ENCODE measurements at regions not wholly inside any gene's neighbourhood (a gene's known extent, or its start where the extent isn't known, plus 50 kb on each side); places are given as distances from the start of the nearest gene placed in this dataset.
"Not testable (repeated sequence)": the region's sequence is repeated elsewhere in the genome, so short reads cannot be mapped to it uniquely, and the experiment has no call there.

DNA sequence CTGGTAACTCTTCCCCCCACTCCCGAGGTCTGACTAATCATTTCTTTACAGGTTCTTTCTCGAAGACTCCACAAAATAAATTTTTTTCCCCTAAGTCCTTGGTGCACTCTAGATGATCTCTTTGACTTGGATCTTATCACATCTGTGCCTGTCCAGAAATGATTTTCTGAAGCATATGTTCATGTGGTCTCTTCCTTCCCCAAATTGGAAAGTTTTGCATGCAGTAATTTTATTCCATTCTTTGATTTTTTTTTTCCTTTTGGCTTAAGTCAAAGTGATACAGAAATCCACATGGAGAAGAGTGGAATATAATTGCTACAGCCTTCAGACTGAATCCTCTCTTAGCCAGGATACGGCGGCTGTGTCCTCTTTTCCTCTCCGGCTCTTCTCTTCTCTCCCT, 213.3 kb downstream of the BMP4 start:
- Mint-ChIP-seq H3K27me3 (ENCODE audit: low read depth) (no peaks in the 10 kb centered on the region), H3K9me3 (no peaks in the 10 kb centered on the region), H3K4me1 (ENCODE audit: low read depth) (no peaks in the 10 kb centered on the region), H3K36me3 (ENCODE audit: low read depth) (no peaks in the 10 kb centered on the region), H3K4me3 (ENCODE audit: low read depth) (no peak overlapping the region), H3K27ac (no peak overlapping the region)
- DNase-seq (ENCODE audit: low spot score): no peak
- intact Hi-C loops (cut with micrococcal nuclease): no loop called here

- DNase-seq (ENCODE audit: low spot score): no peak
- Mint-ChIP-seq H3K36me3 (ENCODE audit: low read depth) (no peaks in the 10 kb centered on the region), H3K9me3 (no peaks in the 10 kb centered on the region), H3K4me3 (ENCODE audit: low read depth) (no peak overlapping the region), H3K4me1 (ENCODE audit: low read depth) (no peaks in the 10 kb centered on the region), H3K27ac (no peak overlapping the region), H3K27me3 (ENCODE audit: low read depth) (no peaks in the 10 kb centered on the region)
- intact Hi-C loops (cut with micrococcal nuclease): no loop called here
These were observed 214.4 kb downstream of the BMP4 start for GRCh38 chr14:53742233-53742620.

GRCh38 chr14:53741479-53742232, 215.0 kb downstream of the BMP4 start:
- Mint-ChIP-seq H3K27me3 (ENCODE audit: low read depth) (no peaks in the 10 kb centered on the region), H3K27ac (no peak overlapping the region)

GRCh38 chr14:53740570-53740969, 216.1 kb downstream of the BMP4 start:
- H3K36me3 Mint-ChIP-seq (ENCODE audit: low read depth): no peaks in the 10 kb centered on the region
- H3K27me3 Mint-ChIP-seq (ENCODE audit: low read depth): no peaks in the 10 kb centered on the region
- no peak overlapping the region for H3K4me3 Mint-ChIP-seq (ENCODE audit: low read depth)
- no peaks in the 10 kb centered on the region for H3K9me3 Mint-ChIP-seq
- DNase-seq (ENCODE audit: low spot score): no peak
- H3K27ac Mint-ChIP-seq: no peak overlapping the region
- H3K4me1 Mint-ChIP-seq (ENCODE audit: low read depth): no peaks in the 10 kb centered on the region
- intact Hi-C loops (cut with micrococcal nuclease): no loop called here

More at GRCh38 chr14:53741479-53742232, 215.0 kb downstream of the BMP4 start:
- H3K4me1 Mint-ChIP-seq (ENCODE audit: low read depth): no peaks in the 10 kb centered on the region
- no peak overlapping the region for H3K4me3 Mint-ChIP-seq (ENCODE audit: low read depth)
- no peaks in the 10 kb centered on the region for H3K9me3 Mint-ChIP-seq
- intact Hi-C loops (cut with micrococcal nuclease): no loop called here
- no peak for DNase-seq (ENCODE audit: low spot score)
- no peaks in the 10 kb centered on the region for H3K36me3 Mint-ChIP-seq (ENCODE audit: low read depth)

DNA sequence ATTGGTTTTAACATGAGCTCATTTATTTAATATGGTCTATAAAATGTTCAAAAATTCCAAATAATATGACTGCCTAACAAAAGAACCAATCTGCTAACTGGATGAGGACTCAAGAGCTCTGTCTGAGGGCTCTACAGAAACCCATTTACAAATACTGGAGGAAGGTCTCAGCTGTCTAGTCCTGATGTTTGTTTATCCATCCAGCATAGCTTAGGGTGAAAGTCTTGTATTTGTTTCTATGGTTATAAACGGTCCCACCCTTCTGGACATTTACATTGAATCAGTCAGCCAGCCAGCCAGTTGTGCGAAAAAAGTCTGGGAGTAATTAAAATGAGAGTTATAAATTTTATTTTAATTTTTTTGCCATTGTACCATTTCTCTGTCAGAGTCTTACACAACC, 220.7 kb downstream of the BMP4 start:
- no peak for DNase-seq (ENCODE audit: low spot score)
- no peaks in the 10 kb centered on the region for H3K27me3 Mint-ChIP-seq (ENCODE audit: low read depth)
- no peaks in the 10 kb centered on the region for H3K9me3 Mint-ChIP-seq
- no peak overlapping the region for H3K4me3 Mint-ChIP-seq (ENCODE audit: low read depth)
- intact Hi-C loops (cut with micrococcal nuclease): no loop called here
- H3K36me3 Mint-ChIP-seq (ENCODE audit: low read depth): no peaks in the 10 kb centered on the region
- H3K27ac Mint-ChIP-seq: no peak overlapping the region
- no peaks in the 10 kb centered on the region for H3K4me1 Mint-ChIP-seq (ENCODE audit: low read depth)

GRCh38 chr14:53723221-53723620, 233.4 kb downstream of the BMP4 start:
- Mint-ChIP-seq H3K4me1 (ENCODE audit: low read depth) (no peaks in the 10 kb centered on the region), H3K9me3 (peaks cover 4% of the 10 kb centered on the region), H3K27ac (no peak overlapping the region), H3K27me3 (ENCODE audit: low read depth) (no peaks in the 10 kb centered on the region), H3K4me3 (ENCODE audit: low read depth) (no peak overlapping the region), H3K36me3 (ENCODE audit: low read depth) (no peaks in the 10 kb centered on the region)
- intact Hi-C loops (cut with micrococcal nuclease): no loop called here
- no peak for DNase-seq (ENCODE audit: low spot score)

- no peak overlapping the region for H3K27ac Mint-ChIP-seq
These were observed 237.1 kb downstream of the BMP4 start for GRCh38 chr14:53719536-53719935.

DNA sequence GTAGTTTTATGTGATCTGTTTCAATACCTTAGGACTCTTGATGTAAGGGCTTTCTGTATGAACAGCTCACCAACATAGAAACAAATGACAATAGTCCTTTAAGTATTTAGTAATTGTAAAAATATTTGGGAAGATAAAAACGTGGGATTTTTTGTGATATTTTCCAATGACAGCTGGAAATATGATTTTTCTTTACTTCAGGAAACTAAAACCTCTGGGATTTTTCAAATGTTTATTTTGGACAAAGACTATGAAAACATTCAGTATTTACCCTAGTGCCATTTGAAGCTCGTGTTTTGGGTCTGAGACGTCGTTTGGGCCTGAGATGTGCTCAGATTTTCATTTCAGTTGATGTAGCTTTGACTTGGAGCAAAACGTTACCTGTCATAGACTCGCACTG, 240.0 kb downstream of the BMP4 start:
- Mint-ChIP-seq H3K27ac (no peak overlapping the region), H3K4me1 (ENCODE audit: low read depth) (no peaks in the 10 kb centered on the region), H3K4me3 (ENCODE audit: low read depth) (no peak overlapping the region), H3K36me3 (ENCODE audit: low read depth) (no peaks in the 10 kb centered on the region), H3K27me3 (ENCODE audit: low read depth) (no peaks in the 10 kb centered on the region), H3K9me3 (peaks cover 4% of the 10 kb centered on the region)
- DNase-seq (ENCODE audit: low spot score): no peak
- intact Hi-C loops (cut with micrococcal nuclease): no loop called here

More at GRCh38 chr14:53719536-53719935, 237.1 kb downstream of the BMP4 start:
- no peak overlapping the region for H3K4me3 Mint-ChIP-seq (ENCODE audit: low read depth)
- no peaks in the 10 kb centered on the region for H3K4me1 Mint-ChIP-seq (ENCODE audit: low read depth)
- no peaks in the 10 kb centered on the region for H3K36me3 Mint-ChIP-seq (ENCODE audit: low read depth)
- DNase-seq (ENCODE audit: low spot score): no peak
- intact Hi-C loops (cut with micrococcal nuclease): no loop called here
- H3K9me3 Mint-ChIP-seq: peaks cover 4% of the 10 kb centered on the region
- H3K27me3 Mint-ChIP-seq (ENCODE audit: low read depth): no peaks in the 10 kb centered on the region

GRCh38 chr14:53715193-53715721, 241.4 kb downstream of the BMP4 start:
- H3K4me3 Mint-ChIP-seq (ENCODE audit: low read depth): no peak overlapping the region
- no peak overlapping the region for H3K27ac Mint-ChIP-seq
- intact Hi-C loops (cut with micrococcal nuclease): no loop called here

DNA sequence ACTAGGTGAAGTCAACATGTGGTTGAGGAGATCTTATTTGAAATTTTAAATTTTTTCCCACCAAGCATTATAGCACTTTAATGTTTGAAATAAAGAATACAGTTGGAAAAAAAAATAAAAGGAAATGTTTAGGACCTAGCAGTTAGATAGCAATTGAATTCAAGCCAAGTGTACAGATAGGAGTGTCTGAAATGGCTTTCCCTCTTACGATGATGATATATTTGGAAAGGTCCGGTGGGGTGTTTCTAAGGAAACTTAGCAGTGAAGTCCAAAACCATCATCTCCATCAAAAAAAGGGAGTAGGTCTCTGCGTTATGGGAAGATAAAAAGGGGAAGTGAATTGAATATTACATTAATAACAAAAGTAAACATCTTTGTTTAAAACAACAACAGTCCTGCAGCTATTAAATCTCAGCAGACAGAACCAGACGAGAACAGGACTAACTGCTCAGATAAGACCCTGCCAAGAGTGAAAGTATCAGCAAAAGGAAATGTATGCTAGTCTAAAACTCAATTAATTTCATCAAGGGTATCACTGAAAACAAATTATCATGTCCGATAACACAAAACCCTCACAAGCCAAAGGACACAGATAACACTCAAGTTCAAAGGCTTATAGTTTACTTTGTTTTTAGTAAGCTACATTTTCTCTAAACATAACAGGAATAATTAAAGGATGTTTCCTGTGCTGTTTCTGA, 242.0 kb downstream of the BMP4 start:
- no peaks in the 10 kb centered on the region for H3K9me3 Mint-ChIP-seq
- DNase-seq (ENCODE audit: low spot score): no peak
- no peak overlapping the region for H3K4me3 Mint-ChIP-seq (ENCODE audit: low read depth)
- H3K27ac Mint-ChIP-seq: no peak overlapping the region
- no peaks in the 10 kb centered on the region for H3K4me1 Mint-ChIP-seq (ENCODE audit: low read depth)
- H3K36me3 Mint-ChIP-seq (ENCODE audit: low read depth): no peaks in the 10 kb centered on the region
- intact Hi-C loops (cut with micrococcal nuclease): no loop called here
- H3K27me3 Mint-ChIP-seq (ENCODE audit: low read depth): no peaks in the 10 kb centered on the region

More at GRCh38 chr14:53715193-53715721, 241.4 kb downstream of the BMP4 start:
- H3K9me3 Mint-ChIP-seq: no peaks in the 10 kb centered on the region
- H3K36me3 Mint-ChIP-seq (ENCODE audit: low read depth): no peaks in the 10 kb centered on the region
- DNase-seq (ENCODE audit: low spot score): no peak
- H3K4me1 Mint-ChIP-seq (ENCODE audit: low read depth): no peaks in the 10 kb centered on the region
- H3K27me3 Mint-ChIP-seq (ENCODE audit: low read depth): no peaks in the 10 kb centered on the region

GRCh38 chr14:53712901-53713300, 243.7 kb downstream of the BMP4 start:
- intact Hi-C loops (cut with micrococcal nuclease); H3K36me3 Mint-ChIP-seq (ENCODE audit: low read depth); H3K4me3 Mint-ChIP-seq (ENCODE audit: low read depth); H3K9me3 Mint-ChIP-seq; DNase-seq (ENCODE audit: low spot score); H3K27me3 Mint-ChIP-seq (ENCODE audit: low read depth); H3K27ac Mint-ChIP-seq; H3K4me1 Mint-ChIP-seq (ENCODE audit: low read depth): not testable (repeated sequence)

DNA sequence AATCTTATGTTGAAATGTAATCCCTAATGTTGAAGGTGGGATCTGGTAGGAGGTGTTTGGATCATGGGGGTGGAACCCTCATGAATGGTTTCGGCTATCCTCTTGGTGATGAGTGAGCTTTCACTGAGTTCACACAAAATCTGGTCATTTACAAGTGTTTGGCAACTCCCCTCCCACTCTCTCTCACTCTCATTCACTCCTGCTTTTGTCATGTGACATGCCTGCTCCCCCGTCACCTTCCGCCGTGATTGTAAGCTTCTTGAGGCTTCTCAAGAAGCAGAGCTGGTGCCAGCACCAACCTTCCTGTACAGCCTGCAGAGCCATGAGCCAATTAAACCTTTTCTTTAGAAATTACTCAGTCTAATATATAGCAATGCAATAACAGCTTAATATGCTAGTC, 245.4 kb downstream of the BMP4 start:
- no peak overlapping the region for H3K27ac Mint-ChIP-seq
- intact Hi-C loops (cut with micrococcal nuclease): no loop called here
- no peak overlapping the region for H3K4me3 Mint-ChIP-seq (ENCODE audit: low read depth)
- DNase-seq (ENCODE audit: low spot score): no peak
- H3K4me1 Mint-ChIP-seq (ENCODE audit: low read depth): no peaks in the 10 kb centered on the region
- H3K27me3 Mint-ChIP-seq (ENCODE audit: low read depth): no peaks in the 10 kb centered on the region
- peaks cover 4% of the 10 kb centered on the region for H3K9me3 Mint-ChIP-seq
- no peaks in the 10 kb centered on the region for H3K36me3 Mint-ChIP-seq (ENCODE audit: low read depth)

DNA sequence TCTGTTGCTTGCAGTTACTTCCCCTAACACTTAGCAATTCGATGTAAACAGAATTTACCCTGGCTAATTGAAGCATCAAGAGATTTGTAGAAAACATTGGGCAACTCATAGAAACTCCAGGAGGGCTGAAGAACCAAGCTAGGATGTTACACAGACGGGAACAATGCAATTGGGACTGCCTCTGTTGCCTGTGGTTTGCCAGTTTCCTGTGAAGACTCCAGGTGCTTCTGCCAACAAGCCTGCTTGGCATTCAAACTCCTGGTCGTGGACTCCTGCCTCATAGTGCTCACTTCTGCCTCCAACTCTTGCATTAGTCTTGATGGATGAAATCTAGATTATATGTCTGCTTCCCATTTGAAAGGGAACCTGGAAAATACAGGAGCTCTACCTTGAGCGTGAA, 246.0 kb downstream of the BMP4 start:
- H3K27me3 Mint-ChIP-seq (ENCODE audit: low read depth): no peaks in the 10 kb centered on the region
- H3K9me3 Mint-ChIP-seq: peaks cover 4% of the 10 kb centered on the region
- no peaks in the 10 kb centered on the region for H3K4me1 Mint-ChIP-seq (ENCODE audit: low read depth)
- no peak overlapping the region for H3K4me3 Mint-ChIP-seq (ENCODE audit: low read depth)
- no peaks in the 10 kb centered on the region for H3K36me3 Mint-ChIP-seq (ENCODE audit: low read depth)
- DNase-seq (ENCODE audit: low spot score): no peak
- H3K27ac Mint-ChIP-seq: no peak overlapping the region
- intact Hi-C loops (cut with micrococcal nuclease): no loop called here

Data from activated T-helper 2 cell treated with anti-CD3 and anti-CD28 coated beads, Interferon-gamma antibody, Interleukin-2, Interleukin-4, amounts not matched to agents 10 μg/mL and 5 μg/mL and 100 μg/mL, durations not matched to agents 14 hours and 24 hours and 36 hours (primary cell).